K562 (cell line): ENCODE measurements at regions not wholly inside any gene's neighbourhood (a gene's known extent, or its start where the extent isn't known, plus 50 kb on each side); places are given as distances from the start of the nearest gene placed in this dataset.

Experiments used
- ATAC-seq: fragments of 200-7000 bp; cut with Tn5 transposase; 3 replicates; pipeline ENCODE4 v1.9.1; 2020; ENCODE audit warnings: moderate library complexity
- BruUV-seq: library from RNA; stranded (reverse); fragments of 400-500 nt; replicated peaks from 2 replicates; lab custom pipeline; 2021; lab: Mats Ljungman, UMichigan
- CTCF ChIA-PET: fragments of 300-600 bp; formaldehyde crosslinking; extraction: SDS; loops from one replicate; lab custom pipeline; 2021; ENCODE audit warnings: low intra/inter-chr PET ratio; lab: Yijun Ruan, JAX
- POLR2A ChIA-PET: fragments of 300-600, 350-650 bp; sonication (Branson Sonifier 250); formaldehyde crosslinking; extraction: SDS; loops from one replicate; lab custom pipeline; 2021; ENCODE audit warnings: antibody characterized with exemption, inconsistent platforms; lab: Yijun Ruan, JAX
- DNase-seq, 4 experiments: peaks; one replicate each; pipeline versions ENCODE4 v3.0.0 to v3.0.0-alpha.2; 2011 to 2018; ENCODE audit warnings: low spot score in 3 of 4, mixed read lengths in 3 of 4; ENCODE audit errors: extremely low read depth in 1 of 4
- FAIRE-seq: peaks from 2 replicates; lab custom pipeline; 2011; peaks lifted over from hg19 to GRCh38; lab: Jason Lieb, UNC
- H2AFZ ChIP-seq: 2 replicates; pipeline ENCODE4 v1.6.0; 2011; ENCODE audit warnings: low read depth, low read length, control low read depth, inconsistent platforms
- H3K27ac ChIP-seq: fragments of 200-600 bp; 3 replicates; pipeline ENCODE4 v1.8.0; 2011; ENCODE audit warnings: low read depth, mild to moderate bottlenecking, control low read depth, inconsistent platforms, low read length, moderate library complexity, mixed read lengths; ENCODE audit errors: extremely low read depth
- H3K27me3 ChIP-seq, 2 experiments: fragments of 300-600 bp in 1 of 2; 2 replicates in 1 of 2; 3 replicates in 1 of 2; pipeline versions ENCODE4 v1.6.0 to v1.8.0; 2011; ENCODE audit warnings: inconsistent platforms in 2 of 2, low read length in 2 of 2, mild to moderate bottlenecking in 1 of 2, mixed read lengths in 1 of 2, moderate library complexity in 1 of 2; ENCODE audit not compliant: control insufficient read depth in 2 of 2, insufficient read depth in 2 of 2
- H3K36me3 ChIP-seq: fragments of 300-600 bp; 3 replicates; pipeline ENCODE4 v1.8.0; 2011; ENCODE audit warnings: mild to moderate bottlenecking, low read length, inconsistent platforms; ENCODE audit not compliant: control insufficient read depth, insufficient read depth
- H3K4me1 ChIP-seq, 2 experiments: fragments of 200-600 bp in 1 of 2; replicated peaks in 1 of 2; 2 replicates in 1 of 2; 3 replicates in 1 of 2; pipeline versions ENCODE4 v1.5.1 to v1.8.0; 2011; ENCODE audit warnings: inconsistent platforms in 2 of 2, low read length in 2 of 2, mild to moderate bottlenecking in 1 of 2, mixed read lengths in 1 of 2, moderate library complexity in 1 of 2; ENCODE audit not compliant: control insufficient read depth in 2 of 2, insufficient read depth in 2 of 2
- H3K4me2 ChIP-seq: 2 replicates; pipeline ENCODE4 v1.6.1; 2011; ENCODE audit warnings: low read length, control low read depth, inconsistent platforms, mixed read lengths; ENCODE audit not compliant: insufficient read depth
- H3K4me3 ChIP-seq: fragments of 200-600 bp; sonication (generic), shearing (Covaris generic); 2 replicates; pipeline ENCODE4 v1.5.1; 2016; ENCODE audit warnings: control low read depth, inconsistent platforms
- H3K79me2 ChIP-seq: fragments of 200-600 bp; 3 replicates; pipeline ENCODE4 v1.8.0; 2011; ENCODE audit warnings: low read length, inconsistent platforms; ENCODE audit not compliant: control insufficient read depth, insufficient read depth
- H3K9ac ChIP-seq, 2 experiments: 2 replicates each; pipeline versions ENCODE4 v1.6.0 to v1.6.1; 2011; ENCODE audit warnings: low read depth in 2 of 2, low read length in 2 of 2, control low read depth in 1 of 2, inconsistent platforms in 1 of 2, mild to moderate bottlenecking in 1 of 2, mixed read lengths in 1 of 2; ENCODE audit not compliant: insufficient read depth in 1 of 2
- H3K9me1 ChIP-seq: one replicate; pipeline ENCODE4 v1.6.0; 2011; ENCODE audit warnings: inconsistent platforms, mild to moderate bottlenecking, low read length, moderate library complexity; ENCODE audit not compliant: control insufficient read depth, insufficient read depth
- H3K9me3 ChIP-seq: replicated peaks from 2 replicates; pipeline ENCODE4 v1.5.1; 2011; ENCODE audit warnings: low read depth, low read length, inconsistent platforms; ENCODE audit not compliant: control insufficient read depth, insufficient read depth
- H4K20me1 ChIP-seq: replicated peaks from 2 replicates; pipeline ENCODE4 v1.6.1; 2011; ENCODE audit warnings: low read length, inconsistent platforms, mixed read lengths; ENCODE audit not compliant: control insufficient read depth, insufficient read depth
- CBFB ChIP-seq: sonication (generic); formaldehyde crosslinking; IDR thresholded peaks from 2 replicates; pipeline ENCODE4 v1.4.0; 2020; ENCODE audit warnings: mild to moderate bottlenecking, missing genetic modification reagents
- ZKSCAN1 ChIP-seq: fragments of 150-350 bp; IDR thresholded peaks from 2 replicates; pipeline ENCODE4 v1.6.1; 2016; ENCODE audit warnings: low read depth, low read length
- ZNF551 ChIP-seq: fragments of 250-450 bp; sonication (Bioruptor Pico); IDR thresholded peaks from 2 replicates; pipeline ENCODE4 v1.5.0; 2021; ENCODE audit warnings: mild to moderate bottlenecking, moderate library complexity
- ZNF830 ChIP-seq: fragments of 250-450 bp; sonication (Bioruptor Pico); IDR thresholded peaks from 2 replicates; pipeline ENCODE4 v1.5.0; 2021; ENCODE audit warnings: mild to moderate bottlenecking
- WGBS: fragments of 100-300 bp; shearing (Covaris generic); methylation state at CpG from one replicate; pipeline ENCODE4 v1.1.6; 2016; ENCODE audit warnings: low coverage, mixed read lengths; ENCODE audit not compliant: insufficient coverage; ENCODE audit errors: missing lambda C conversion rate; 5-methylcytosine and 5-hydroxymethylcytosine counted together
- in situ Hi-C: fragments of 300-500 bp; cut with MboI; formaldehyde crosslinking; loops from 4 replicates; pipeline ENCODE4 v1.15.0; 2018; ENCODE audit warnings: inconsistent platforms, mixed read lengths
- intact Hi-C: fragments of 100-400 bp; cut with micrococcal nuclease; formaldehyde crosslinking; loops from 2 replicates; pipeline ENCODE4 v1.14.2; 2022
- TF ChIP-seq, protein P1 (sequence below): fragments of 450-650 bp; IDR thresholded peaks from 2 replicates; pipeline ENCODE4 v1.6.1; 2018; ENCODE audit not compliant: partially characterized antibody
- TF ChIP-seq, protein P2 (sequence below): fragments of 450-650 bp; conservative IDR thresholded peaks from 2 replicates; pipeline ENCODE4 v1.6.1; 2016; ENCODE audit warnings: missing genetic modification characterization, low read depth, mild to moderate bottlenecking, control low read depth, missing compliant biosample characterization
- TF ChIP-seq, protein P3 (sequence below): sonication (generic); formaldehyde crosslinking; IDR thresholded peaks from 2 replicates; pipeline ENCODE4 v1.8.0; 2022; ENCODE audit warnings: mild to moderate bottlenecking, missing genetic modification reagents
- TF ChIP-seq, protein P4 (sequence below), 2 experiments: IDR thresholded peaks; 2 replicates each; pipeline ENCODE4 v1.6.1; 2012; ENCODE audit warnings: improper control_type of control experiment in 2 of 2, low read depth in 2 of 2, low read length in 2 of 2, borderline replicate concordance in 1 of 2

DNA sequence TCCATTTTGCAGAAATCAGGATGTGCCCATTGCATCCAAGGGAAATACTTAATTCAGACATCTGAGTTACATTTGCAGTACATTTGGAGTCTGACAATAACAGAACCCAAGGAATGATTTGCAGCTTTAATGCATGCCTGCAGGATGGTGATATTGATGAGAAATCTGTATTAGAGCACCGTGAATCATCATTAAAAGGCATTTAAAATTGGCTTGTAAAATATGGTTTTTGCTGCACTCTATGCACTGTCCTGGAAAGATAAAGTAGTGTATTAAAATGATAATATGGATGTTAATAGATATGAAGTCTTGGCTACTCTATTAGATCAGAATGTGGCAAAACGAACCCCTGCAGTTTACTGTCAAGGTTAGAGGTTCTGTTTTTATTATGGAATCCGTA is 556.9 kb downstream of the MAT2B start:
- 3% methylated on average over 3 of the region's 3 CpGs for WGBS
- CTCF ChIA-PET, result no interaction called here
- in situ Hi-C loops, result no loop called here
- ATAC-seq (no peak), DNase-seq (no peak), FAIRE-seq (no peak)
- Histone ChIP-seq H3K9ac (no peak overlapping the region), H3K79me2 (no peaks in the 10 kb centered on the region), H3K9me3 (no peaks in the 10 kb centered on the region), H3K4me1 (no peaks in the 10 kb centered on the region), H3K4me3 (no peak overlapping the region), H3K27me3 (no peaks in the 10 kb centered on the region), H2AFZ (no peak overlapping the region), H3K36me3 (no peaks in the 10 kb centered on the region), H4K20me1 (no peaks in the 10 kb centered on the region), H3K27ac (no peak overlapping the region), H3K9me1 (no peaks in the 10 kb centered on the region), H3K4me2 (no peak overlapping the region)
- TF ChIP-seq, protein P1, sequence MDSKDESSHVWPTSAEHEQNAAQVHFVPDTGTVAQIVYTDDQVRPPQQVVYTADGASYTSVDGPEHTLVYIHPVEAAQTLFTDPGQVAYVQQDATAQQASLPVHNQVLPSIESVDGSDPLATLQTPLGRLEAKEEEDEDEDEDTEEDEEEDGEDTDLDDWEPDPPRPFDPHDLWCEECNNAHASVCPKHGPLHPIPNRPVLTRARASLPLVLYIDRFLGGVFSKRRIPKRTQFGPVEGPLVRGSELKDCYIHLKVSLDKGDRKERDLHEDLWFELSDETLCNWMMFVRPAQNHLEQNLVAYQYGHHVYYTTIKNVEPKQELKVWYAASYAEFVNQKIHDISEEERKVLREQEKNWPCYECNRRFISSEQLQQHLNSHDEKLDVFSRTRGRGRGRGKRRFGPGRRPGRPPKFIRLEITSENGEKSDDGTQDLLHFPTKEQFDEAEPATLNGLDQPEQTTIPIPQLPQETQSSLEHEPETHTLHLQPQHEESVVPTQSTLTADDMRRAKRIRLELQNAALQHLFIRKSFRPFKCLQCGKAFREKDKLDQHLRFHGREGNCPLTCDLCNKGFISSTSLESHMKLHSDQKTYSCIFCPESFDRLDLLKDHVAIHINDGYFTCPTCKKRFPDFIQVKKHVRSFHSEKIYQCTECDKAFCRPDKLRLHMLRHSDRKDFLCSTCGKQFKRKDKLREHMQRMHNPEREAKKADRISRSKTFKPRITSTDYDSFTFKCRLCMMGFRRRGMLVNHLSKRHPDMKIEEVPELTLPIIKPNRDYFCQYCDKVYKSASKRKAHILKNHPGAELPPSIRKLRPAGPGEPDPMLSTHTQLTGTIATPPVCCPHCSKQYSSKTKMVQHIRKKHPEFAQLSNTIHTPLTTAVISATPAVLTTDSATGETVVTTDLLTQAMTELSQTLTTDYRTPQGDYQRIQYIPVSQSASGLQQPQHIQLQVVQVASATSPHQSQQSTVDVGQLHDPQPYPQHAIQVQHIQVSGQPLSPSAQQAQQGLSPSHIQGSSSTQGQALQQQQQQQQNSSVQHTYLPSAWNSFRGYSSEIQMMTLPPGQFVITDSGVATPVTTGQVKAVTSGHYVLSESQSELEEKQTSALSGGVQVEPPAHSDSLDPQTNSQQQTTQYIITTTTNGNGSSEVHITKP, result no peak
- no peak for TF ChIP-seq ZNF830
- no peak for TF ChIP-seq CBFB (CRISPR knock-in tag)
- TF ChIP-seq, protein P2, sequence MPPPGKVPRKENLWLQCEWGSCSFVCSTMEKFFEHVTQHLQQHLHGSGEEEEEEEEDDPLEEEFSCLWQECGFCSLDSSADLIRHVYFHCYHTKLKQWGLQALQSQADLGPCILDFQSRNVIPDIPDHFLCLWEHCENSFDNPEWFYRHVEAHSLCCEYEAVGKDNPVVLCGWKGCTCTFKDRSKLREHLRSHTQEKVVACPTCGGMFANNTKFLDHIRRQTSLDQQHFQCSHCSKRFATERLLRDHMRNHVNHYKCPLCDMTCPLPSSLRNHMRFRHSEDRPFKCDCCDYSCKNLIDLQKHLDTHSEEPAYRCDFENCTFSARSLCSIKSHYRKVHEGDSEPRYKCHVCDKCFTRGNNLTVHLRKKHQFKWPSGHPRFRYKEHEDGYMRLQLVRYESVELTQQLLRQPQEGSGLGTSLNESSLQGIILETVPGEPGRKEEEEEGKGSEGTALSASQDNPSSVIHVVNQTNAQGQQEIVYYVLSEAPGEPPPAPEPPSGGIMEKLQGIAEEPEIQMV (tag), result no peak
- TF ChIP-seq, protein P3, sequence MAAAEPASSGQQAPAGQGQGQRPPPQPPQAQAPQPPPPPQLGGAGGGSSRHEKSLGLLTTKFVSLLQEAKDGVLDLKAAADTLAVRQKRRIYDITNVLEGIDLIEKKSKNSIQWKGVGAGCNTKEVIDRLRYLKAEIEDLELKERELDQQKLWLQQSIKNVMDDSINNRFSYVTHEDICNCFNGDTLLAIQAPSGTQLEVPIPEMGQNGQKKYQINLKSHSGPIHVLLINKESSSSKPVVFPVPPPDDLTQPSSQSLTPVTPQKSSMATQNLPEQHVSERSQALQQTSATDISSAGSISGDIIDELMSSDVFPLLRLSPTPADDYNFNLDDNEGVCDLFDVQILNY (CRISPR knock-in tag), result no peak
- no peak for TF ChIP-seq ZKSCAN1
- TF ChIP-seq, protein P4, sequence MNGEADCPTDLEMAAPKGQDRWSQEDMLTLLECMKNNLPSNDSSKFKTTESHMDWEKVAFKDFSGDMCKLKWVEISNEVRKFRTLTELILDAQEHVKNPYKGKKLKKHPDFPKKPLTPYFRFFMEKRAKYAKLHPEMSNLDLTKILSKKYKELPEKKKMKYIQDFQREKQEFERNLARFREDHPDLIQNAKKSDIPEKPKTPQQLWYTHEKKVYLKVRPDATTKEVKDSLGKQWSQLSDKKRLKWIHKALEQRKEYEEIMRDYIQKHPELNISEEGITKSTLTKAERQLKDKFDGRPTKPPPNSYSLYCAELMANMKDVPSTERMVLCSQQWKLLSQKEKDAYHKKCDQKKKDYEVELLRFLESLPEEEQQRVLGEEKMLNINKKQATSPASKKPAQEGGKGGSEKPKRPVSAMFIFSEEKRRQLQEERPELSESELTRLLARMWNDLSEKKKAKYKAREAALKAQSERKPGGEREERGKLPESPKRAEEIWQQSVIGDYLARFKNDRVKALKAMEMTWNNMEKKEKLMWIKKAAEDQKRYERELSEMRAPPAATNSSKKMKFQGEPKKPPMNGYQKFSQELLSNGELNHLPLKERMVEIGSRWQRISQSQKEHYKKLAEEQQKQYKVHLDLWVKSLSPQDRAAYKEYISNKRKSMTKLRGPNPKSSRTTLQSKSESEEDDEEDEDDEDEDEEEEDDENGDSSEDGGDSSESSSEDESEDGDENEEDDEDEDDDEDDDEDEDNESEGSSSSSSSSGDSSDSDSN (IDR thresholded peaks at IDR 0.05; ENCODE audit: borderline replicate concordance in 1 of 2, low read depth in 2 of 2, low read length in 2 of 2), result no peak
- no peak for TF ChIP-seq ZNF551
- no TSS peak for BruUV-seq
- POLR2A ChIA-PET, result no interaction called here
- intact Hi-C loops, result no loop called here
